ENCODE measurements at regions not wholly inside any gene's neighbourhood (a gene's known extent, or its start where the extent isn't known, plus 50 kb on each side); places are given as distances from the start of the nearest gene placed in this dataset.

DNA sequence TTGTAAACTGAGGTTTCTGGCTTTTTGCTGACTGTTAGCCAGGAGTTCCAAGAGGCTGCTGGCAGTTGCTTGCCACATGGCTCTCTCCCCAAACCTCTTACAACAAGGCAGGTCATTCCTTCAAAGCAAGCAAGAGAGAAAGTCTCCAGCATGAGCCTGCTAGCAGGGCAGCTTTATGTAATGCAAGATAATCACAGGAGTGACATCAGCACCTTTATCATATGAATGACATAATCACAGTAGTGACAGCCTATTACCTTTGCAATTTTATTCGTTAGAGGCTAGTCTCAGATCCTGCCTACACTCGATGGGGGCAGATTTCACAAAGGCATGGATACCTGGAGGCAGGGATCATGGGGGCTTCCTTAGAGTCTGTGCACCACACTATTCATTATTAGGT is 79.5 kb upstream of the KCNJ16 start:
- no peak for DNase-seq (ENCODE audit: extremely low read depth in 1 of 2, low read depth in 1 of 2)

DNA sequence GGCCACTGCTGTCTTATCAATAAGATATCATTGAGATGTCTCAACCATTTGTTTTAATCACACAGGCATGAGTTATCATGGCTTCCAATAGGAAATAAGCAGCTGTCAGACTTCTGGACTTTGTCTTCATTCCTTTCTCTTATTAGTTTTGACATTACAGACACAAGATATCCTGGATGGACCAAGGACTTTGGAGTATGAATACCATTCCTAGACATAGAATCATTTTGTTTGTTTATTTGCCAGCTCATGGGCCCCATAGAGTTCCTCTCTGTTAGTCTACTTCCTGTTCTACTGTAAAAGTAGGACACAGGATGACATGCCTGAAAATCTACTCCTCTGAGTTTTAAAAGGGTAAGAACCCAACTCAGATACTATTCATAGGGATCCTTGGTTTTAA is 77.7 kb upstream of the KCNJ16 start:
- DNase-seq (ENCODE audit: extremely low read depth in 1 of 2, low read depth in 1 of 2): no peak

GRCh38 chr17:69999253-69999652 is 75.8 kb upstream of the KCNJ16 start:
- no peak for DNase-seq (ENCODE audit: extremely low read depth in 1 of 2, low read depth in 1 of 2)

- no peak for DNase-seq (ENCODE audit: extremely low read depth in 1 of 2, low read depth in 1 of 2)
Observed at GRCh38 chr17:70006159-70006558, 68.9 kb upstream of the KCNJ16 start.

DNA sequence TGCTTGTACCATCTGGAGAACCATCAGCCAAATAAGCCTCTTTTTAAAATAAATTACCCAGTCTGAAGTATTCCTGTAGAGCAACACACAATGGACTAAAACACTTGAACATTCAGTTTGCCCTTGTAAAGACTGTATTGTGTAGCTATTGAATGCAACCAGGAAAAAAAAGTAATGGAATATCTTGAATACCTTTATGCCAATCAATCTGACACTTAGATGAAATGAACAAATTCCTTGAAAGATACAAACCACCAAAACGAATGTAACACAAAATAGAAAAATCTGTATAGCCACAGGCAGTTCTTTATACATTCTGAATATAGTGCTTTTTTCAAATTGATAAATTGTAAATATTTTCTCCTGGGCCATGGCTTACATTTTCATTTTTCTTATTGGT is 63.3 kb upstream of the KCNJ16 start:
- DNase-seq (ENCODE audit: extremely low read depth in 1 of 2, low read depth in 1 of 2): no peak

DNA sequence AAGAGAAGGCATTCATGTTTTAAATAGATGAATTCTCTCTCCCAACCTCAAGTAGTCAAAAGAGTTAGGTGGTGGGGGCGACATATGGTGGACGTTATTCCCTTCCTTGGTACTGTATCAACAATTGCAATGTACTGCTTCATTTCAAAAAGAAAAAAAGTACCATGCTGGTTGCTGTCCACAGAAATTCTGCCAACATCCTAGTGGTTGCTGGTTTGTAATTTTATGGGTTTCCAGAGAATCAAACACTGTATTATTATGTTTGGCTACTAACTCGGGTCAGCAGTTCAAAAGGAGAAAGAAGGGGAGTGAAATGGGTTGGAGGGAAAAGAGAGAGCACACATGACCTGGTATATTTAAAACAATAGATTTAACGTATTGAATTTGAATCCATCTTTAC is 61.1 kb upstream of the KCNJ16 start:
- no peak for DNase-seq (ENCODE audit: extremely low read depth in 1 of 2, low read depth in 1 of 2)

DNA sequence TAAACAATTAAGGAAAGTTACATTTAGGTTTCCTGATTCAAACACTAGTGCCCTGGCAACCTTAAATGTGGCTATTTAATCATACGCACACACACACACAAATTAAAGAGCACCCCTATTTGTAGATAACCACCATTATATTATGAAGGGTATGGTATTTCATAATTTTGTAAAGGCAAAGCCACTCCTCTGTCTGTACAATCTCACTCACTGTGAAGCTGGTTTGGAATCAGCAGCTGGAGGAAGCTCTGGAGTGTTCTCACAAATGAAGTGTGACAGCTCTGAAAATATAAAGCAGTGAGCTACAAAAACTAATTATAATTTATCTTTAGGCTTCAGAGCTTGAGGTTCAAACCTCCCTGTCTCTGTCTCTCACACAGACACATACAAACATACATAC is 57.9 kb upstream of the KCNJ16 start:
- no peak for DNase-seq (ENCODE audit: extremely low read depth in 1 of 2, low read depth in 1 of 2)

- DNase-seq (ENCODE audit: extremely low read depth in 1 of 2, low read depth in 1 of 2): no peak
Observed at GRCh38 chr17:70017941-70018340, 57.1 kb upstream of the KCNJ16 start.

- DNase-seq (ENCODE audit: extremely low read depth in 1 of 2, low read depth in 1 of 2): no peak
Observed at GRCh38 chr17:70021726-70022125, 53.3 kb upstream of the KCNJ16 start.

DNA sequence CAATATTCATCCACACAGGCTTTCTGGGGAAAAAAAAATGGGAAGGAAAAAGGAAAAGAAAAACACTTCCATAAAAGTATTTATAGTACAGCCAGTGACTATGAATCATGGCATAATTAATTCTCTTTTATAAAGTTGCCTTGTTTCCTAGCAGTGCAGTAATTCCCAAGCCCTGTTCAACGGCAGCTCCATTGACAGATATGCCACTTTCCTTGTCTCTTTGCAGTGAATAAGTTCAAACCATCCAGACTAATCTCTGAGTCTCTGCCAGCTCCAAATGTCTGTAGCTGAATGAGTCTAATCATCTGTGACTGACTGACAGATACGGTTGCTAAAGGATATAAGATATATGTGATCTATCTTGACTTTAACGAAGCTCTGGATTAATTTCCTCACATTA is 52.9 kb upstream of the KCNJ16 start:
- no peak for DNase-seq (ENCODE audit: extremely low read depth in 1 of 2, low read depth in 1 of 2)

- DNase-seq (ENCODE audit: extremely low read depth in 1 of 2, low read depth in 1 of 2): no peak
Observed at GRCh38 chr17:70024253-70024652, 50.8 kb upstream of the KCNJ16 start.

All from stimulated activated CD8-positive, alpha-beta memory T cell treated with anti-CD3 and anti-CD28 coated beads, Interleukin-7, amount 100 ng/mL, for 48 hours (primary cell).